K562 (cell line): ENCODE measurements at regions not wholly inside any gene's neighbourhood (a gene's known extent, or its start where the extent isn't known, plus 50 kb on each side); places are given as distances from the start of the nearest gene placed in this dataset.

ENCODE experiments used
- ATAC-seq: fragments of 200-7000 bp; cut with Tn5 transposase; 3 replicates; pipeline ENCODE4 v1.9.1; 2020; ENCODE audit warnings: moderate library complexity
- BruUV-seq: library from RNA; stranded (reverse); fragments of 400-500 nt; replicated peaks from 2 replicates; lab custom pipeline; 2021; lab: Mats Ljungman, UMichigan
- CTCF ChIA-PET: fragments of 300-600 bp; formaldehyde crosslinking; extraction: SDS; loops from one replicate; lab custom pipeline; 2021; ENCODE audit warnings: low intra/inter-chr PET ratio; lab: Yijun Ruan, JAX
- POLR2A ChIA-PET: fragments of 300-600, 350-650 bp; sonication (Branson Sonifier 250); formaldehyde crosslinking; extraction: SDS; loops from one replicate; lab custom pipeline; 2021; ENCODE audit warnings: antibody characterized with exemption, inconsistent platforms; lab: Yijun Ruan, JAX
- DNase-seq, 4 experiments: peaks; one replicate each; pipeline versions ENCODE4 v3.0.0 to v3.0.0-alpha.2; 2011 to 2018; ENCODE audit warnings: low spot score in 3 of 4, mixed read lengths in 3 of 4; ENCODE audit errors: extremely low read depth in 1 of 4
- FAIRE-seq: peaks from 2 replicates; lab custom pipeline; 2011; peaks lifted over from hg19 to GRCh38; lab: Jason Lieb, UNC
- H2AFZ ChIP-seq: 2 replicates; pipeline ENCODE4 v1.6.0; 2011; ENCODE audit warnings: low read depth, low read length, control low read depth, inconsistent platforms
- H3K27ac ChIP-seq: fragments of 200-600 bp; 3 replicates; pipeline ENCODE4 v1.8.0; 2011; ENCODE audit warnings: low read depth, mild to moderate bottlenecking, control low read depth, inconsistent platforms, low read length, moderate library complexity, mixed read lengths; ENCODE audit errors: extremely low read depth
- H3K27me3 ChIP-seq, 2 experiments: fragments of 300-600 bp in 1 of 2; 2 replicates in 1 of 2; 3 replicates in 1 of 2; pipeline versions ENCODE4 v1.6.0 to v1.8.0; 2011; ENCODE audit warnings: inconsistent platforms in 2 of 2, low read length in 2 of 2, mild to moderate bottlenecking in 1 of 2, mixed read lengths in 1 of 2, moderate library complexity in 1 of 2; ENCODE audit not compliant: control insufficient read depth in 2 of 2, insufficient read depth in 2 of 2
- H3K36me3 ChIP-seq: fragments of 300-600 bp; 3 replicates; pipeline ENCODE4 v1.8.0; 2011; ENCODE audit warnings: mild to moderate bottlenecking, low read length, inconsistent platforms; ENCODE audit not compliant: control insufficient read depth, insufficient read depth
- H3K4me1 ChIP-seq, 2 experiments: fragments of 200-600 bp in 1 of 2; replicated peaks in 1 of 2; 2 replicates in 1 of 2; 3 replicates in 1 of 2; pipeline versions ENCODE4 v1.5.1 to v1.8.0; 2011; ENCODE audit warnings: inconsistent platforms in 2 of 2, low read length in 2 of 2, mild to moderate bottlenecking in 1 of 2, mixed read lengths in 1 of 2, moderate library complexity in 1 of 2; ENCODE audit not compliant: control insufficient read depth in 2 of 2, insufficient read depth in 2 of 2
- H3K4me2 ChIP-seq: 2 replicates; pipeline ENCODE4 v1.6.1; 2011; ENCODE audit warnings: low read length, control low read depth, inconsistent platforms, mixed read lengths; ENCODE audit not compliant: insufficient read depth
- H3K4me3 ChIP-seq: fragments of 200-600 bp; sonication (generic), shearing (Covaris generic); 2 replicates; pipeline ENCODE4 v1.5.1; 2016; ENCODE audit warnings: control low read depth, inconsistent platforms
- H3K79me2 ChIP-seq: fragments of 200-600 bp; 3 replicates; pipeline ENCODE4 v1.8.0; 2011; ENCODE audit warnings: low read length, inconsistent platforms; ENCODE audit not compliant: control insufficient read depth, insufficient read depth
- H3K9ac ChIP-seq, 2 experiments: 2 replicates each; pipeline versions ENCODE4 v1.6.0 to v1.6.1; 2011; ENCODE audit warnings: low read depth in 2 of 2, low read length in 2 of 2, control low read depth in 1 of 2, inconsistent platforms in 1 of 2, mild to moderate bottlenecking in 1 of 2, mixed read lengths in 1 of 2; ENCODE audit not compliant: insufficient read depth in 1 of 2
- H3K9me1 ChIP-seq: one replicate; pipeline ENCODE4 v1.6.0; 2011; ENCODE audit warnings: inconsistent platforms, mild to moderate bottlenecking, low read length, moderate library complexity; ENCODE audit not compliant: control insufficient read depth, insufficient read depth
- H3K9me3 ChIP-seq: replicated peaks from 2 replicates; pipeline ENCODE4 v1.5.1; 2011; ENCODE audit warnings: low read depth, low read length, inconsistent platforms; ENCODE audit not compliant: control insufficient read depth, insufficient read depth
- H4K20me1 ChIP-seq: replicated peaks from 2 replicates; pipeline ENCODE4 v1.6.1; 2011; ENCODE audit warnings: low read length, inconsistent platforms, mixed read lengths; ENCODE audit not compliant: control insufficient read depth, insufficient read depth
- CBX3 ChIP-seq, 2 experiments: IDR thresholded peaks; 1 replicate in 1 of 2; 2 replicates in 1 of 2; pipeline ENCODE4 v1.6.1; 2012; ENCODE audit warnings: inconsistent platforms in 2 of 2, low read length in 2 of 2, borderline replicate concordance in 1 of 2, control low read depth in 1 of 2
- CBX5 ChIP-seq: IDR thresholded peaks from 2 replicates; pipeline ENCODE4 v1.6.1; 2014; ENCODE audit warnings: low read depth, borderline replicate concordance
- ELK1 ChIP-seq: sonication (generic); formaldehyde crosslinking; IDR thresholded peaks from 2 replicates; pipeline ENCODE4 v1.8.1; 2022; ENCODE audit warnings: missing genetic modification reagents
- ETV1 ChIP-seq: fragments of 450-650 bp; conservative IDR thresholded peaks from 2 replicates; pipeline ENCODE4 v1.6.1; 2016; ENCODE audit warnings: missing genetic modification characterization, control low read depth, low read depth, missing compliant biosample characterization
- GATAD2B ChIP-seq: fragments of 450-650 bp; IDR thresholded peaks from 2 replicates; pipeline ENCODE4 v1.6.1; 2017; ENCODE audit warnings: mild to moderate bottlenecking, borderline replicate concordance
- KDM2B ChIP-seq: fragments of 250-450 bp; sonication (Bioruptor Pico); IDR thresholded peaks from 2 replicates; pipeline ENCODE4 v1.8.0; 2021; ENCODE audit warnings: mild to moderate bottlenecking, moderate library complexity
- KLF13 ChIP-seq: fragments of 450-650 bp; IDR thresholded peaks from 2 replicates; pipeline ENCODE4 v1.6.1; 2016; ENCODE audit warnings: missing genetic modification characterization, low read depth, mild to moderate bottlenecking, missing compliant biosample characterization, moderate library complexity, borderline replicate concordance
- MYC ChIP-seq, 2 experiments: fragments of 250-450 bp in 1 of 2; sonication (Bioruptor Pico) in 1 of 2; IDR thresholded peaks; 2 replicates each; pipeline versions ENCODE4 v1.5.1 to v1.6.1; 2012 to 2021; ENCODE audit warnings: low read depth in 2 of 2, borderline replicate concordance in 1 of 2, improper control_type of control experiment in 1 of 2, low read length in 1 of 2, mild to moderate bottlenecking in 1 of 2, moderate library complexity in 1 of 2
- NCOA2 ChIP-seq, 2 experiments: fragments of 450-650 bp; IDR thresholded peaks; 2 replicates each; pipeline ENCODE4 v1.6.1; 2018; ENCODE audit warnings: mild to moderate bottlenecking in 2 of 2, moderate library complexity in 1 of 2; ENCODE audit not compliant: partially characterized antibody in 2 of 2
- NFE2 ChIP-seq: IDR thresholded peaks from 2 replicates; pipeline ENCODE4 v1.6.1; 2014; ENCODE audit warnings: antibody characterized with exemption, low read depth
- RBM14 ChIP-seq: fragments of 200-400 bp; formaldehyde crosslinking; IDR thresholded peaks from 2 replicates; pipeline ENCODE4 v1.6.1; 2018; ENCODE audit warnings: low read depth, mild to moderate bottlenecking, low read length, moderate library complexity, borderline replicate concordance; ENCODE audit not compliant: insufficient read depth
- SREBF1 ChIP-seq: fragments of 150-350 bp; IDR thresholded peaks from 2 replicates; pipeline ENCODE4 v1.6.1; 2014; ENCODE audit warnings: antibody characterized with exemption, low read depth, low read length, borderline replicate concordance
- SRSF7 ChIP-seq: fragments of 200-400 bp; formaldehyde crosslinking; optimal IDR thresholded peaks from 2 replicates; pipeline ENCODE3; 2017; ENCODE audit warnings: mild to moderate bottlenecking, low read depth, low read length
- STAT6 ChIP-seq: sonication (generic); formaldehyde crosslinking; IDR thresholded peaks from 2 replicates; pipeline ENCODE4 v1.8.1; 2023; ENCODE audit warnings: mild to moderate bottlenecking, missing genetic modification reagents
- TCF3 ChIP-seq: sonication (generic); formaldehyde crosslinking; IDR thresholded peaks from 2 replicates; pipeline ENCODE4 v1.4.0; 2020; ENCODE audit warnings: mild to moderate bottlenecking, missing genetic modification reagents
- ZNF121 ChIP-seq: sonication (generic); formaldehyde crosslinking; conservative IDR thresholded peaks from 2 replicates; pipeline ENCODE4 v1.8.0; 2022; ENCODE audit warnings: missing genetic modification reagents
- ZNF354B ChIP-seq: fragments of 250-450 bp; sonication (Bioruptor Pico); IDR thresholded peaks from 2 replicates; pipeline ENCODE4 v1.4.0; 2020
- WGBS: fragments of 100-300 bp; shearing (Covaris generic); methylation state at CpG from one replicate; pipeline ENCODE4 v1.1.6; 2016; ENCODE audit warnings: low coverage, mixed read lengths; ENCODE audit not compliant: insufficient coverage; ENCODE audit errors: missing lambda C conversion rate; 5-methylcytosine and 5-hydroxymethylcytosine counted together
- in situ Hi-C: fragments of 300-500 bp; cut with MboI; formaldehyde crosslinking; loops from 4 replicates; pipeline ENCODE4 v1.15.0; 2018; ENCODE audit warnings: inconsistent platforms, mixed read lengths
- intact Hi-C: fragments of 100-400 bp; cut with micrococcal nuclease; formaldehyde crosslinking; loops from 2 replicates; pipeline ENCODE4 v1.14.2; 2022
- TF ChIP-seq, protein P1 (sequence below): fragments of 450-650 bp; IDR thresholded peaks from 2 replicates; pipeline ENCODE4 v1.6.1; 2016; ENCODE audit warnings: borderline replicate concordance

DNA sequence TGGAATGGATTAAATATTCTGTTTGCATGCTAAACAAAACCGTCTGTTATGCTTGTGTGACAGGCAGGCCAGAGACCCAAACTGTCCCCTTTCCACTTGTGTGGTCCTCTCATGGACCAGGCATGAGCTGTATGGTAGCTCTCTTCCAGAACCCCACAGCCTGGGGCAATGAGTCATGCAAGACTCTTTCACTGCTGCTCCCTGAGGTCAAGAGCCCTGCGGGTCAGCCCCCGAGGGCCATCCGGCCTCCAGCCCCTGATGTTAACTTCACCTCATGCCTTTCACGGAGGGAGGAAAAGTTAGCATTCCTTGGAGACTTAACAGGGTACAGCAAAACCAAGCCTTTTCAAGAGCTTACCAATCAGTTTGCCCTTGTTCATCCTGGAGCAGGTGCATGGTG, 239.1 kb upstream of the DIO3 start:
- TF ChIP-seq TCF3 (CRISPR knock-in tag): no peak
- no peak for TF ChIP-seq CBX3 (IDR thresholded peaks at IDR 0.05; ENCODE audit: borderline replicate concordance in 1 of 2, low read length in 2 of 2)
- TF ChIP-seq GATAD2B: no peak
- no peak for TF ChIP-seq ELK1 (CRISPR knock-in tag)
- TF ChIP-seq STAT6 (CRISPR knock-in tag): no peak
- TF ChIP-seq NCOA2 (IDR thresholded peaks at IDR 0.05; ENCODE audit: partially characterized antibody in 2 of 2): no peak
- no peak for TF ChIP-seq ETV1
- TF ChIP-seq KDM2B (CRISPR knock-in tag): no peak
- no peak for TF ChIP-seq SREBF1
- TF ChIP-seq, protein P1, sequence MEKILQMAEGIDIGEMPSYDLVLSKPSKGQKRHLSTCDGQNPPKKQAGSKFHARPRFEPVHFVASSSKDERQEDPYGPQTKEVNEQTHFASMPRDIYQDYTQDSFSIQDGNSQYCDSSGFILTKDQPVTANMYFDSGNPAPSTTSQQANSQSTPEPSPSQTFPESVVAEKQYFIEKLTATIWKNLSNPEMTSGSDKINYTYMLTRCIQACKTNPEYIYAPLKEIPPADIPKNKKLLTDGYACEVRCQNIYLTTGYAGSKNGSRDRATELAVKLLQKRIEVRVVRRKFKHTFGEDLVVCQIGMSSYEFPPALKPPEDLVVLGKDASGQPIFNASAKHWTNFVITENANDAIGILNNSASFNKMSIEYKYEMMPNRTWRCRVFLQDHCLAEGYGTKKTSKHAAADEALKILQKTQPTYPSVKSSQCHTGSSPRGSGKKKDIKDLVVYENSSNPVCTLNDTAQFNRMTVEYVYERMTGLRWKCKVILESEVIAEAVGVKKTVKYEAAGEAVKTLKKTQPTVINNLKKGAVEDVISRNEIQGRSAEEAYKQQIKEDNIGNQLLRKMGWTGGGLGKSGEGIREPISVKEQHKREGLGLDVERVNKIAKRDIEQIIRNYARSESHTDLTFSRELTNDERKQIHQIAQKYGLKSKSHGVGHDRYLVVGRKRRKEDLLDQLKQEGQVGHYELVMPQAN: no peak
- no peak for TF ChIP-seq KLF13 (tag)
- TF ChIP-seq ZNF354B: no peak
- no peak for TF ChIP-seq ZNF121
- TF ChIP-seq RBM14: no peak
- TF ChIP-seq SRSF7: no peak
- no peak for TF ChIP-seq CBX5
- TF ChIP-seq NFE2: no peak
- TF ChIP-seq MYC (IDR thresholded peaks at IDR 0.05; ENCODE audit: low read depth, low read length): no peak
- no peak for TF ChIP-seq MYC (CRISPR knock-in tag; IDR thresholded peaks at IDR 0.05; ENCODE audit: borderline replicate concordance, low read depth)
- no peaks in the 10 kb centered on the region for H3K9me1 ChIP-seq
- in situ Hi-C loops: no loop called here
- no peak overlapping the region for H3K4me2 ChIP-seq
- H3K27me3 ChIP-seq: no peaks in the 10 kb centered on the region; a peak in 1 of 5 replicates
- 0% methylated on average over 5 of the region's 5 CpGs for WGBS
- no peak for DNase-seq
- H3K4me1 ChIP-seq: no peaks in the 10 kb centered on the region
- BruUV-seq: no TSS peak
- CTCF ChIA-PET: no interaction called here
- no peaks in the 10 kb centered on the region for H3K36me3 ChIP-seq
- no peaks in the 10 kb centered on the region for H3K79me2 ChIP-seq
- H3K4me3 ChIP-seq: no peak overlapping the region
- ATAC-seq: no peak
- no peaks in the 10 kb centered on the region for H3K9me3 ChIP-seq
- H2AFZ ChIP-seq: no peak overlapping the region
- intact Hi-C loops: no loop called here
- no peak for FAIRE-seq
- no peak overlapping the region for H3K27ac ChIP-seq
- H4K20me1 ChIP-seq: no peaks in the 10 kb centered on the region
- H3K9ac ChIP-seq: no peak overlapping the region
- POLR2A ChIA-PET: interaction anchor here (0.6 kb wide), 1 partner anchor 21 kb away, joined by 3 read pairs; no protein-coding TSS in a partner anchor
